AG04450 (cell line): ENCODE measurements at regions not wholly inside any gene's neighbourhood (a gene's known extent, or its start where the extent isn't known, plus 50 kb on each side); places are given as distances from the start of the nearest gene placed in this dataset.

ENCODE experiments used
- CTCF ChIA-PET: fragments of 300-600, 350-600 bp; formaldehyde crosslinking; extraction: SDS; loops from one replicate; lab custom pipeline; 2022; ENCODE audit warnings: antibody characterized with exemption, inconsistent platforms; lab: Charles Lee
- POLR2A ChIA-PET: fragments of 350-600 bp; formaldehyde crosslinking; extraction: SDS; loops from one replicate; lab custom pipeline; 2021; ENCODE audit warnings: antibody characterized with exemption, inconsistent platforms; lab: Yijun Ruan, JAX
- DNase-seq: peaks from one replicate; pipeline ENCODE4 v3.0.0-alpha.2; 2011; ENCODE audit warnings: low read depth, low spot score
- H3K27ac ChIP-seq: one replicate; pipeline ENCODE4 v1.5.1; 2012; ENCODE audit warnings: low read depth, low read length, control low read depth
- H3K27me3 ChIP-seq: one replicate; pipeline ENCODE4 v1.6.0; 2012; ENCODE audit warnings: low read length; ENCODE audit not compliant: control insufficient read depth, insufficient read depth
- H3K4me3 ChIP-seq: 2 replicates; pipeline ENCODE4 v1.5.1; 2011; ENCODE audit warnings: mild to moderate bottlenecking, low read depth, low read length, control low read depth
- H3K9me3 ChIP-seq: 2 replicates; pipeline ENCODE4 v1.5.1; 2012; ENCODE audit warnings: low read length; ENCODE audit not compliant: control insufficient read depth, insufficient read depth
- CTCF ChIP-seq: IDR thresholded peaks from 2 replicates; pipeline ENCODE4 v1.5.1; 2011; ENCODE audit warnings: low read depth, low read length, control low read depth, inconsistent platforms

- POLR2A ChIA-PET = no interaction called here
- Histone ChIP-seq H3K4me3 (no peak overlapping the region), H3K27me3 (peaks cover 19% of the 10 kb centered on the region), H3K9me3 (peaks cover 26% of the 10 kb centered on the region), H3K27ac (no peak overlapping the region)
- no peak for DNase-seq
- TF ChIP-seq CTCF = no peak
- CTCF ChIA-PET = no interaction called here
These were observed 73.7 kb downstream of the FOXL3 start for GRCh38 chr7:363626-364025.

- Histone ChIP-seq H3K27ac (no peak overlapping the region), H3K27me3 (peaks cover 15% of the 10 kb centered on the region), H3K4me3 (no peak overlapping the region), H3K9me3 (peaks cover 22% of the 10 kb centered on the region; the same call in 1 of the 2 replicates)
- TF ChIP-seq CTCF = no peak
- POLR2A ChIA-PET = no interaction called here
- CTCF ChIA-PET = no interaction called here
- DNase-seq = no peak
These were observed 74.6 kb downstream of the FOXL3 start for GRCh38 chr7:364536-364935.

GRCh38 chr7:365593-365992, 75.6 kb downstream of the FOXL3 start:
- no peak for DNase-seq
- CTCF ChIA-PET = no interaction called here
- peaks cover 20% of the 10 kb centered on the region; the same call in 1 of the 2 replicates for H3K9me3 ChIP-seq
- peaks cover 4% of the 10 kb centered on the region for H3K27me3 ChIP-seq
- POLR2A ChIA-PET = no interaction called here
- no peak overlapping the region for H3K4me3 ChIP-seq
- TF ChIP-seq CTCF = no peak
- no peak overlapping the region for H3K27ac ChIP-seq

GRCh38 chr7:366161-366803, 76.3 kb downstream of the FOXL3 start:
- Histone ChIP-seq H3K27ac (no peak overlapping the region), H3K4me3 (peak overlapping the region; percentile 43), H3K27me3 (peaks cover 2% of the 10 kb centered on the region), H3K9me3 (peaks cover 18% of the 10 kb centered on the region; the same call in 1 of the 2 replicates)
- no peak for TF ChIP-seq CTCF
- ChIA-PET POLR2A (no interaction called here), CTCF (no interaction called here)
- no peak for DNase-seq

- DNase-seq = no peak
- POLR2A ChIA-PET = no interaction called here
These were observed 77.5 kb downstream of the FOXL3 start for GRCh38 chr7:367351-367901.

More at GRCh38 chr7:367351-367901, 77.5 kb downstream of the FOXL3 start:
- peaks cover 2% of the 10 kb centered on the region for H3K27me3 ChIP-seq
- peaks cover 18% of the 10 kb centered on the region; the same call in 1 of the 2 replicates for H3K9me3 ChIP-seq
- no peak overlapping the region for H3K27ac ChIP-seq
- TF ChIP-seq CTCF = no peak
- H3K4me3 ChIP-seq = no peak overlapping the region
- CTCF ChIA-PET = no interaction called here
